HepG2 (cell line): ENCODE measurements at regions not wholly inside any gene's neighbourhood (a gene's known extent, or its start where the extent isn't known, plus 50 kb on each side); places are given as distances from the start of the nearest gene placed in this dataset.

ENCODE experiments used
- CEBPG ChIP-seq: IDR thresholded peaks from 2 replicates; pipeline ENCODE4 v1.6.1; 2016
- MYC ChIP-seq: sonication (generic); formaldehyde crosslinking; IDR thresholded peaks from 2 replicates; pipeline ENCODE4 v1.9.0; 2021; ENCODE audit warnings: missing genetic modification reagents, borderline replicate concordance
- NFE2L1 ChIP-seq: sonication (generic); formaldehyde crosslinking; IDR thresholded peaks from 2 replicates; pipeline ENCODE4 v1.4.0; 2020; ENCODE audit warnings: missing genetic modification reagents, mild to moderate bottlenecking, borderline replicate concordance
- POLR2G ChIP-seq: fragments of 200-400 bp; formaldehyde crosslinking; IDR thresholded peaks from 2 replicates; pipeline ENCODE4 v1.6.1; 2018; ENCODE audit warnings: mild to moderate bottlenecking, low read depth, low read length, moderate library complexity
- PRPF4 ChIP-seq: fragments of 200-400 bp; formaldehyde crosslinking; IDR thresholded peaks from 2 replicates; pipeline ENCODE4 v1.6.1; 2016; ENCODE audit warnings: low read length, low read depth; ENCODE audit not compliant: poor library complexity, severe bottlenecking
- TF ChIP-seq, protein P1 (sequence below): sonication (generic); formaldehyde crosslinking; IDR thresholded peaks from 2 replicates; pipeline ENCODE4 v1.9.0; 2021; ENCODE audit warnings: missing genetic modification reagents, mild to moderate bottlenecking, borderline replicate concordance
- TF ChIP-seq, protein P2 (sequence below): sonication (generic); formaldehyde crosslinking; IDR thresholded peaks from 2 replicates; pipeline ENCODE4 v1.4.0; 2020; ENCODE audit warnings: missing genetic modification reagents, borderline replicate concordance
- TF ChIP-seq, protein P3 (sequence below), 2 experiments: IDR thresholded peaks; 2 replicates each; pipeline ENCODE4 v1.6.1; 2011 to 2012; ENCODE audit warnings: low read length in 2 of 2, borderline replicate concordance in 1 of 2, low read depth in 1 of 2, mild to moderate bottlenecking in 1 of 2, moderate library complexity in 1 of 2

DNA sequence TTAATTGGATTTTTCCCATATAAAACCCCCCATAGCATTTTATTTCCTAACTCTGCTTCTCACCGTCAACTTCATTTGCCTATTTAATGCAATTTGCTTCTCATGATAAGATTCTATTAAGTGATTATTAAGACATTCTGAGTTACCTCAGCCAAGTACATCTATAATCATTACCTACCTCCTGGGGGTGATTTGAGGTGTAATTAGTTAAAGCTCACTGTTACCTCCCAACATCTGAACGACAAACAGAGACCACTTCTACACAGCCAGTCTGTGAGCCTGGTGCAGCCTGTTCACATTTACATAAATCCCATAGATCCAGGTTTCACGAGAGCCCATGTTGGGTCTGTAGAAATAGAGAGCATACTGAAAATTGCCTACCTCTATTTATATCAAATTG, 65.7 kb upstream of the SSX2IP start (continued):
- TF ChIP-seq, protein P1, sequence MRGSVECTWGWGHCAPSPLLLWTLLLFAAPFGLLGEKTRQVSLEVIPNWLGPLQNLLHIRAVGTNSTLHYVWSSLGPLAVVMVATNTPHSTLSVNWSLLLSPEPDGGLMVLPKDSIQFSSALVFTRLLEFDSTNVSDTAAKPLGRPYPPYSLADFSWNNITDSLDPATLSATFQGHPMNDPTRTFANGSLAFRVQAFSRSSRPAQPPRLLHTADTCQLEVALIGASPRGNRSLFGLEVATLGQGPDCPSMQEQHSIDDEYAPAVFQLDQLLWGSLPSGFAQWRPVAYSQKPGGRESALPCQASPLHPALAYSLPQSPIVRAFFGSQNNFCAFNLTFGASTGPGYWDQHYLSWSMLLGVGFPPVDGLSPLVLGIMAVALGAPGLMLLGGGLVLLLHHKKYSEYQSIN (CRISPR knock-in tag), result no peak
- TF ChIP-seq POLR2G (no peak), MYC (CRISPR knock-in tag) (no peak), NFE2L1 (CRISPR knock-in tag) (no peak), PRPF4 (no peak), CEBPG (CRISPR knock-in tag) (no peak)
- TF ChIP-seq, protein P2, sequence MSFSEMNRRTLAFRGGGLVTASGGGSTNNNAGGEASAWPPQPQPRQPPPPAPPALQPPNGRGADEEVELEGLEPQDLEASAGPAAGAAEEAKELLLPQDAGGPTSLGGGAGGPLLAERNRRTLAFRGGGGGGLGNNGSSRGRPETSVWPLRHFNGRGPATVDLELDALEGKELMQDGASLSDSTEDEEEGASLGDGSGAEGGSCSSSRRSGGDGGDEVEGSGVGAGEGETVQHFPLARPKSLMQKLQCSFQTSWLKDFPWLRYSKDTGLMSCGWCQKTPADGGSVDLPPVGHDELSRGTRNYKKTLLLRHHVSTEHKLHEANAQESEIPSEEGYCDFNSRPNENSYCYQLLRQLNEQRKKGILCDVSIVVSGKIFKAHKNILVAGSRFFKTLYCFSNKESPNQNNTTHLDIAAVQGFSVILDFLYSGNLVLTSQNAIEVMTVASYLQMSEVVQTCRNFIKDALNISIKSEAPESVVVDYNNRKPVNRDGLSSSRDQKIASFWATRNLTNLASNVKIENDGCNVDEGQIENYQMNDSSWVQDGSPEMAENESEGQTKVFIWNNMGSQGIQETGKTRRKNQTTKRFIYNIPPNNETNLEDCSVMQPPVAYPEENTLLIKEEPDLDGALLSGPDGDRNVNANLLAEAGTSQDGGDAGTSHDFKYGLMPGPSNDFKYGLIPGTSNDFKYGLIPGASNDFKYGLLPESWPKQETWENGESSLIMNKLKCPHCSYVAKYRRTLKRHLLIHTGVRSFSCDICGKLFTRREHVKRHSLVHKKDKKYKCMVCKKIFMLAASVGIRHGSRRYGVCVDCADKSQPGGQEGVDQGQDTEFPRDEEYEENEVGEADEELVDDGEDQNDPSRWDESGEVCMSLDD (CRISPR knock-in tag), result no peak
- TF ChIP-seq, protein P3, sequence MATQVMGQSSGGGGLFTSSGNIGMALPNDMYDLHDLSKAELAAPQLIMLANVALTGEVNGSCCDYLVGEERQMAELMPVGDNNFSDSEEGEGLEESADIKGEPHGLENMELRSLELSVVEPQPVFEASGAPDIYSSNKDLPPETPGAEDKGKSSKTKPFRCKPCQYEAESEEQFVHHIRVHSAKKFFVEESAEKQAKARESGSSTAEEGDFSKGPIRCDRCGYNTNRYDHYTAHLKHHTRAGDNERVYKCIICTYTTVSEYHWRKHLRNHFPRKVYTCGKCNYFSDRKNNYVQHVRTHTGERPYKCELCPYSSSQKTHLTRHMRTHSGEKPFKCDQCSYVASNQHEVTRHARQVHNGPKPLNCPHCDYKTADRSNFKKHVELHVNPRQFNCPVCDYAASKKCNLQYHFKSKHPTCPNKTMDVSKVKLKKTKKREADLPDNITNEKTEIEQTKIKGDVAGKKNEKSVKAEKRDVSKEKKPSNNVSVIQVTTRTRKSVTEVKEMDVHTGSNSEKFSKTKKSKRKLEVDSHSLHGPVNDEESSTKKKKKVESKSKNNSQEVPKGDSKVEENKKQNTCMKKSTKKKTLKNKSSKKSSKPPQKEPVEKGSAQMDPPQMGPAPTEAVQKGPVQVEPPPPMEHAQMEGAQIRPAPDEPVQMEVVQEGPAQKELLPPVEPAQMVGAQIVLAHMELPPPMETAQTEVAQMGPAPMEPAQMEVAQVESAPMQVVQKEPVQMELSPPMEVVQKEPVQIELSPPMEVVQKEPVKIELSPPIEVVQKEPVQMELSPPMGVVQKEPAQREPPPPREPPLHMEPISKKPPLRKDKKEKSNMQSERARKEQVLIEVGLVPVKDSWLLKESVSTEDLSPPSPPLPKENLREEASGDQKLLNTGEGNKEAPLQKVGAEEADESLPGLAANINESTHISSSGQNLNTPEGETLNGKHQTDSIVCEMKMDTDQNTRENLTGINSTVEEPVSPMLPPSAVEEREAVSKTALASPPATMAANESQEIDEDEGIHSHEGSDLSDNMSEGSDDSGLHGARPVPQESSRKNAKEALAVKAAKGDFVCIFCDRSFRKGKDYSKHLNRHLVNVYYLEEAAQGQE (IDR thresholded peaks at IDR 0.05; ENCODE audit: borderline replicate concordance in 1 of 2, low read depth in 1 of 2, low read length in 2 of 2), result no peak
